ENCODE measurements at regions not wholly inside any gene's neighbourhood (a gene's known extent, or its start where the extent isn't known, plus 50 kb on each side); places are given as distances from the start of the nearest gene placed in this dataset.

- no peak for DNase-seq
Observed at GRCh38 chr7:86970986-86971385, 88.5 kb downstream of the ELAPOR2 start.

GRCh38 chr7:86970547-86970946 is 88.9 kb downstream of the ELAPOR2 start:
- no peak for DNase-seq

GRCh38 chr7:86969865-86970264 is 89.6 kb downstream of the ELAPOR2 start:
- DNase-seq, result no peak

- DNase-seq, result no peak
Observed at GRCh38 chr7:86968618-86969017, 90.8 kb downstream of the ELAPOR2 start.

- DNase-seq, result no peak
Observed at GRCh38 chr7:86966916-86967315, 92.5 kb downstream of the ELAPOR2 start.

GRCh38 chr7:86965727-86966120 is 93.7 kb downstream of the ELAPOR2 start:
- DNase-seq, result no peak

GRCh38 chr7:86964973-86965726 is 94.3 kb downstream of the ELAPOR2 start:
- no peak for DNase-seq

- DNase-seq, result no peak
Observed at GRCh38 chr7:86963599-86964230, 95.7 kb downstream of the ELAPOR2 start.

- no peak for DNase-seq
Observed at GRCh38 chr7:86962623-86963022, 96.8 kb downstream of the ELAPOR2 start.

- DNase-seq, result no peak
Observed at GRCh38 chr7:86961686-86962085, 97.8 kb downstream of the ELAPOR2 start.

- no peak for DNase-seq
Observed at GRCh38 chr7:86958380-86958779, 101.1 kb downstream of the ELAPOR2 start.

GRCh38 chr7:86956567-86956966 is 102.9 kb downstream of the ELAPOR2 start:
- no peak for DNase-seq

GRCh38 chr7:86955895-86956503 is 103.5 kb downstream of the ELAPOR2 start:
- DNase-seq, result no peak

GRCh38 chr7:86954971-86955370 is 104.5 kb downstream of the ELAPOR2 start:
- DNase-seq, result no peak

- DNase-seq, result no peak
Observed at GRCh38 chr7:86953653-86954336, 105.7 kb downstream of the ELAPOR2 start.

GRCh38 chr7:86953219-86953618 is 106.2 kb downstream of the ELAPOR2 start:
- DNase-seq, result no peak

GRCh38 chr7:86951895-86952294 is 107.6 kb downstream of the ELAPOR2 start:
- DNase-seq, result no peak

- DNase-seq, result no peak
Observed at GRCh38 chr7:86950944-86951343, 108.5 kb downstream of the ELAPOR2 start.

- no peak for DNase-seq
Observed at GRCh38 chr7:86950360-86950759, 109.1 kb downstream of the ELAPOR2 start.

- no peak for DNase-seq
Observed at GRCh38 chr7:86949779-86950260, 109.6 kb downstream of the ELAPOR2 start.

GRCh38 chr7:86949052-86949778 is 110.2 kb downstream of the ELAPOR2 start:
- DNase-seq, result no peak

- no peak for DNase-seq
Observed at GRCh38 chr7:86947929-86948328, 111.5 kb downstream of the ELAPOR2 start.

- no peak for DNase-seq
Observed at GRCh38 chr7:86943447-86943846, 116.0 kb downstream of the ELAPOR2 start.

Measured in suppressor macrophage treated with lipopolysaccharide for 4 hours (primary cell).